Heart left ventricle (tissue), 13 donors: ENCODE measurements at regions not wholly inside any gene's neighbourhood (a gene's known extent, or its start where the extent isn't known, plus 50 kb on each side); places are given as distances from the start of the nearest gene placed in this dataset.

Experiments
- POLR2A ChIP-seq, 2 donors: fragments of 450-650 bp; IDR thresholded peaks; one replicate each; pipeline ENCODE4 v1.6.1; 2017; ENCODE audit warnings: antibody characterized with exemption in 2 of 2, mild to moderate bottlenecking in 2 of 2, moderate library complexity in 2 of 2
- TF ChIP-seq, protein P1 (sequence below), 12 donors: fragments of 200-600 bp; sonication (generic) in 4 of 12; IDR thresholded peaks; one replicate each; pipeline versions ENCODE4 v1.5.0 to v1.8.0; 2018 to 2022; ENCODE audit warnings: antibody characterized with exemption in 12 of 12, mild to moderate bottlenecking in 5 of 12
- donor health status: ischemic (EF 13 %, LVEDD 7.1; RV severe dilation, severe dysfunction).
- donor health status: DM: no; HTN: yes; CAD: no.
- donor health status: DM: no; HTN: no; CAD: no.
- donor health status: ischemic (EF 25% LVEDD 6.9; RV normal size, moderate dysfunction).
- donor health status: ischemic (EF 25% LVEDD 5.7; RV mildly dilated, moderate dysfunction).
- donor health status: ischemic (EF 35%, LVEDD 5.7; RV mildly dilated, moderate dysfunction).
- donor health status: nonischemic (EF 11% LVEDD 7.7; RV severe dilation, severe dysfunction).
- donor health status: DM: yes; HTN: yes; CAD: no.
- donor health status: PGD.
- donor health status: ischemic (EF 29% LVEDD 5.4; RV normal size, mild dysfunction).
- donor health status: nonischemic (EF 23%, LVEDD 6.1; RV moderate dilation, normal function).

DNA sequence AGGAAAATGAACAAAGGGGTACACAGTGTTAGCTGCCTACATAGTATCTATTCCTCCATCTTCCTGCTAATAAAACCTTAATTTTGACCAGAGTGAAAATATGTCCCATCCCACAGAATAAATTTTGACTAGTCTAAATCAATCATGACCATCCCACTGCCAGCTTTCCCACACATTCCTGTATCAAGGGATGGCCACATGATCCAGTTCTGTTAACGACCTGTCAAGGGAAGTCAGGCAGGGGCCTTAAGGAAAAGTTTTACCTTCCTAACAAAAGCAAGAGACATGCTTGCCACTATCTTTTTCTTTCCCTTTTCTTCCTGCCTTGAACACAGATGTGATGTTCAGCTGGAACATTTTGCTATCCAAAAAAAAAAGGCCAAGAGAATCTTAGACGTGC, 185.0 kb upstream of the CHAC2 start:
- TF ChIP-seq, protein P1, sequence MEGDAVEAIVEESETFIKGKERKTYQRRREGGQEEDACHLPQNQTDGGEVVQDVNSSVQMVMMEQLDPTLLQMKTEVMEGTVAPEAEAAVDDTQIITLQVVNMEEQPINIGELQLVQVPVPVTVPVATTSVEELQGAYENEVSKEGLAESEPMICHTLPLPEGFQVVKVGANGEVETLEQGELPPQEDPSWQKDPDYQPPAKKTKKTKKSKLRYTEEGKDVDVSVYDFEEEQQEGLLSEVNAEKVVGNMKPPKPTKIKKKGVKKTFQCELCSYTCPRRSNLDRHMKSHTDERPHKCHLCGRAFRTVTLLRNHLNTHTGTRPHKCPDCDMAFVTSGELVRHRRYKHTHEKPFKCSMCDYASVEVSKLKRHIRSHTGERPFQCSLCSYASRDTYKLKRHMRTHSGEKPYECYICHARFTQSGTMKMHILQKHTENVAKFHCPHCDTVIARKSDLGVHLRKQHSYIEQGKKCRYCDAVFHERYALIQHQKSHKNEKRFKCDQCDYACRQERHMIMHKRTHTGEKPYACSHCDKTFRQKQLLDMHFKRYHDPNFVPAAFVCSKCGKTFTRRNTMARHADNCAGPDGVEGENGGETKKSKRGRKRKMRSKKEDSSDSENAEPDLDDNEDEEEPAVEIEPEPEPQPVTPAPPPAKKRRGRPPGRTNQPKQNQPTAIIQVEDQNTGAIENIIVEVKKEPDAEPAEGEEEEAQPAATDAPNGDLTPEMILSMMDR (IDR thresholded peaks at IDR 0.05), result no peak
- TF ChIP-seq POLR2A (IDR thresholded peaks at IDR 0.05), result no peak
